ENCODE measurements at regions not wholly inside any gene's neighbourhood (a gene's known extent, or its start where the extent isn't known, plus 50 kb on each side); places are given as distances from the start of the nearest gene placed in this dataset.

DNA sequence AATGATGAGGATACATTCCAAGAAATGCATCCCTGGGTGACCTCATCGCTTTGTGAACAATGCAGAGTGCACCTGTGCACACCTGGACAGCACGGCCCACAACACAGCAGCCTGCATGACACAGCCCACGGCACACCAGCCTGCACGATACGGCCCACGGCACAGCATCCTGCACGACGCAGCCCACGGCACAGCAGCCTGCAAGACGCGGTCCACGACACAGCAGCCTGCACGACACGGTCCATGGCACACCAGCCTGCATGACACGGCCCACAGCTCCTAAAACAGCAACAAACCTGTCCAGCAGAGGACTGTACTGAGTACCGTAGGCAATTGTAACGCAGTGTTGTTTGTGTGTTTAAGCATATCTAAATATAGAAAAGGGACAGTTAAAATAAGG, 134.7 kb upstream of the PPP2R2D start:
- TF ChIP-seq, protein P1, sequence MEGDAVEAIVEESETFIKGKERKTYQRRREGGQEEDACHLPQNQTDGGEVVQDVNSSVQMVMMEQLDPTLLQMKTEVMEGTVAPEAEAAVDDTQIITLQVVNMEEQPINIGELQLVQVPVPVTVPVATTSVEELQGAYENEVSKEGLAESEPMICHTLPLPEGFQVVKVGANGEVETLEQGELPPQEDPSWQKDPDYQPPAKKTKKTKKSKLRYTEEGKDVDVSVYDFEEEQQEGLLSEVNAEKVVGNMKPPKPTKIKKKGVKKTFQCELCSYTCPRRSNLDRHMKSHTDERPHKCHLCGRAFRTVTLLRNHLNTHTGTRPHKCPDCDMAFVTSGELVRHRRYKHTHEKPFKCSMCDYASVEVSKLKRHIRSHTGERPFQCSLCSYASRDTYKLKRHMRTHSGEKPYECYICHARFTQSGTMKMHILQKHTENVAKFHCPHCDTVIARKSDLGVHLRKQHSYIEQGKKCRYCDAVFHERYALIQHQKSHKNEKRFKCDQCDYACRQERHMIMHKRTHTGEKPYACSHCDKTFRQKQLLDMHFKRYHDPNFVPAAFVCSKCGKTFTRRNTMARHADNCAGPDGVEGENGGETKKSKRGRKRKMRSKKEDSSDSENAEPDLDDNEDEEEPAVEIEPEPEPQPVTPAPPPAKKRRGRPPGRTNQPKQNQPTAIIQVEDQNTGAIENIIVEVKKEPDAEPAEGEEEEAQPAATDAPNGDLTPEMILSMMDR (IDR thresholded peaks at IDR 0.05) = no peak
- no peak for TF ChIP-seq POLR2A (IDR thresholded peaks at IDR 0.05)

Data from uterus (tissue), 2 donors.